ENCODE measurements at regions not wholly inside any gene's neighbourhood (a gene's known extent, or its start where the extent isn't known, plus 50 kb on each side); places are given as distances from the start of the nearest gene placed in this dataset.

GRCh38 chr9:78791779-78792178 is 494.9 kb downstream of the PSAT1 start:
- WGBS (ENCODE audit: insufficient coverage), result 100% methylated on average over 1 of the region's 2 CpGs
- ChIA-PET CTCF (no interaction called here), POLR2A (no interaction called here)

GRCh38 chr9:78792745-78793144 is 495.8 kb downstream of the PSAT1 start:
- WGBS (ENCODE audit: insufficient coverage), result 88% methylated on average over 2 of the region's 3 CpGs
- CTCF ChIA-PET, result no interaction called here
- Histone ChIP-seq H3K27ac (ENCODE audit: insufficient read depth in 1 of 2, low read depth in 1 of 2, low read length in 2 of 2, poor library complexity in 1 of 2, severe bottlenecking in 2 of 2) (no peak overlapping the region), H3K4me1 (ENCODE audit: control extremely low read depth in 1 of 4, control insufficient read depth in 4 of 4, insufficient read depth in 4 of 4, low read length in 3 of 4) (no peaks in the 10 kb centered on the region), H3K4me3 (ENCODE audit: control insufficient read depth in 1 of 7, extremely low read depth in 1 of 7, insufficient read depth in 4 of 7, low read depth in 2 of 7, low read length in 6 of 7) (no peak overlapping the region), H3K27me3 (replicated peaks in 2 of 5; ENCODE audit: control insufficient read depth in 4 of 5, insufficient read depth in 5 of 5, low read length in 4 of 5) (no peaks in the 10 kb centered on the region), H3K36me3 (ENCODE audit: control insufficient read depth in 4 of 4, insufficient read depth in 4 of 4, low read length in 3 of 4) (no peaks in the 10 kb centered on the region), H3K9me3 (ENCODE audit: control extremely low read depth in 1 of 5, control insufficient read depth in 4 of 5, insufficient read depth in 2 of 5, low read depth in 1 of 5, low read length in 4 of 5) (peaks cover 0 to 2% (median 0%) of the 10 kb centered on the region in 5 experiments)
- DNase-seq, result no peak
- POLR2A ChIA-PET, result no interaction called here

More at GRCh38 chr9:78791779-78792178, 494.9 kb downstream of the PSAT1 start:
- no peak for DNase-seq
- Histone ChIP-seq H3K36me3 (ENCODE audit: control insufficient read depth in 4 of 4, insufficient read depth in 4 of 4, low read length in 3 of 4) (no peaks in the 10 kb centered on the region), H3K27ac (ENCODE audit: insufficient read depth in 1 of 2, low read depth in 1 of 2, low read length in 2 of 2, poor library complexity in 1 of 2, severe bottlenecking in 2 of 2) (no peak overlapping the region), H3K9me3 (ENCODE audit: control extremely low read depth in 1 of 5, control insufficient read depth in 4 of 5, insufficient read depth in 2 of 5, low read depth in 1 of 5, low read length in 4 of 5) (peaks cover 0 to 2% (median 0%) of the 10 kb centered on the region in 5 experiments), H3K4me1 (ENCODE audit: control extremely low read depth in 1 of 4, control insufficient read depth in 4 of 4, insufficient read depth in 4 of 4, low read length in 3 of 4) (no peaks in the 10 kb centered on the region), H3K27me3 (replicated peaks in 2 of 5; ENCODE audit: control insufficient read depth in 4 of 5, insufficient read depth in 5 of 5, low read length in 4 of 5) (no peaks in the 10 kb centered on the region), H3K4me3 (ENCODE audit: control insufficient read depth in 1 of 7, extremely low read depth in 1 of 7, insufficient read depth in 4 of 7, low read depth in 2 of 7, low read length in 6 of 7) (no peak overlapping the region)

- ChIA-PET CTCF (no interaction called here), POLR2A (no interaction called here)
- DNase-seq, result no peak
- no peak overlapping the region for H3K4me3 ChIP-seq (ENCODE audit: control insufficient read depth in 1 of 7, extremely low read depth in 1 of 7, insufficient read depth in 4 of 7, low read depth in 2 of 7, low read length in 6 of 7)
- no CpG with 5 or more reads among the region's 2 CpGs for WGBS (ENCODE audit: insufficient coverage)
- H3K27me3 ChIP-seq (replicated peaks in 2 of 5; ENCODE audit: control insufficient read depth in 4 of 5, insufficient read depth in 5 of 5, low read length in 4 of 5), result no peaks in the 10 kb centered on the region
- H3K27ac ChIP-seq (ENCODE audit: insufficient read depth in 1 of 2, low read depth in 1 of 2, low read length in 2 of 2, poor library complexity in 1 of 2, severe bottlenecking in 2 of 2), result no peak overlapping the region
- no peaks in the 10 kb centered on the region for H3K9me3 ChIP-seq (ENCODE audit: control extremely low read depth in 1 of 5, control insufficient read depth in 4 of 5, insufficient read depth in 2 of 5, low read depth in 1 of 5, low read length in 4 of 5)
- no peaks in the 10 kb centered on the region for H3K4me1 ChIP-seq (ENCODE audit: control extremely low read depth in 1 of 4, control insufficient read depth in 4 of 4, insufficient read depth in 4 of 4, low read length in 3 of 4)
- no peaks in the 10 kb centered on the region for H3K36me3 ChIP-seq (ENCODE audit: control insufficient read depth in 4 of 4, insufficient read depth in 4 of 4, low read length in 3 of 4)
Observed at GRCh38 chr9:78805771-78806170, 508.8 kb downstream of the PSAT1 start.

- Histone ChIP-seq H3K4me1 (ENCODE audit: control extremely low read depth in 1 of 4, control insufficient read depth in 4 of 4, insufficient read depth in 4 of 4, low read length in 3 of 4) (no peaks in the 10 kb centered on the region), H3K4me3 (ENCODE audit: control insufficient read depth in 1 of 7, extremely low read depth in 1 of 7, insufficient read depth in 4 of 7, low read depth in 2 of 7, low read length in 6 of 7) (peak overlapping the region in 1 of 7 experiments; percentile 7), H3K27ac (ENCODE audit: insufficient read depth in 1 of 2, low read depth in 1 of 2, low read length in 2 of 2, poor library complexity in 1 of 2, severe bottlenecking in 2 of 2) (no peak overlapping the region), H3K9me3 (ENCODE audit: control extremely low read depth in 1 of 5, control insufficient read depth in 4 of 5, insufficient read depth in 2 of 5, low read depth in 1 of 5, low read length in 4 of 5) (no peaks in the 10 kb centered on the region), H3K27me3 (replicated peaks in 2 of 5; ENCODE audit: control insufficient read depth in 4 of 5, insufficient read depth in 5 of 5, low read length in 4 of 5) (no peaks in the 10 kb centered on the region), H3K36me3 (ENCODE audit: control insufficient read depth in 4 of 4, insufficient read depth in 4 of 4, low read length in 3 of 4) (no peaks in the 10 kb centered on the region)
- DNase-seq, result no peak
- POLR2A ChIA-PET, result no interaction called here
- CTCF ChIA-PET, result interaction anchor here (1.8 kb wide), 1 partner anchor 11 kb away, joined by 5 read pairs; no protein-coding TSS in a partner anchor
- WGBS (ENCODE audit: insufficient coverage), result 80% methylated on average over 1 of the region's 4 CpGs
Observed at GRCh38 chr9:78806492-78807160, 509.7 kb downstream of the PSAT1 start.

GRCh38 chr9:78807286-78807685 is 510.4 kb downstream of the PSAT1 start:
- Histone ChIP-seq H3K36me3 (ENCODE audit: control insufficient read depth in 4 of 4, insufficient read depth in 4 of 4, low read length in 3 of 4) (no peaks in the 10 kb centered on the region), H3K9me3 (ENCODE audit: control extremely low read depth in 1 of 5, control insufficient read depth in 4 of 5, insufficient read depth in 2 of 5, low read depth in 1 of 5, low read length in 4 of 5) (no peaks in the 10 kb centered on the region), H3K27ac (ENCODE audit: insufficient read depth in 1 of 2, low read depth in 1 of 2, low read length in 2 of 2, poor library complexity in 1 of 2, severe bottlenecking in 2 of 2) (no peak overlapping the region), H3K27me3 (replicated peaks in 2 of 5; ENCODE audit: control insufficient read depth in 4 of 5, insufficient read depth in 5 of 5, low read length in 4 of 5) (no peaks in the 10 kb centered on the region), H3K4me1 (ENCODE audit: control extremely low read depth in 1 of 4, control insufficient read depth in 4 of 4, insufficient read depth in 4 of 4, low read length in 3 of 4) (no peaks in the 10 kb centered on the region), H3K4me3 (ENCODE audit: control insufficient read depth in 1 of 7, extremely low read depth in 1 of 7, insufficient read depth in 4 of 7, low read depth in 2 of 7, low read length in 6 of 7) (no peak overlapping the region)
- 96% methylated on average over 3 of the region's 4 CpGs for WGBS (ENCODE audit: insufficient coverage)
- ChIA-PET POLR2A (no interaction called here), CTCF (interaction anchor here (1.8 kb wide), 1 partner anchor 11 kb away, joined by 5 read pairs; no protein-coding TSS in a partner anchor)
- no peak for DNase-seq

- no peak for DNase-seq
Observed at GRCh38 chr9:78808048-78808447, 511.1 kb downstream of the PSAT1 start.

GRCh38 chr9:78811622-78812276 is 514.8 kb downstream of the PSAT1 start:
- Histone ChIP-seq H3K9me3 (ENCODE audit: control extremely low read depth in 1 of 5, control insufficient read depth in 4 of 5, insufficient read depth in 2 of 5, low read depth in 1 of 5, low read length in 4 of 5) (no peaks in the 10 kb centered on the region), H3K27me3 (replicated peaks in 2 of 5; ENCODE audit: control insufficient read depth in 4 of 5, insufficient read depth in 5 of 5, low read length in 4 of 5) (no peaks in the 10 kb centered on the region), H3K36me3 (ENCODE audit: control insufficient read depth in 4 of 4, insufficient read depth in 4 of 4, low read length in 3 of 4) (no peaks in the 10 kb centered on the region), H3K4me1 (ENCODE audit: control extremely low read depth in 1 of 4, control insufficient read depth in 4 of 4, insufficient read depth in 4 of 4, low read length in 3 of 4) (no peaks in the 10 kb centered on the region), H3K4me3 (ENCODE audit: control insufficient read depth in 1 of 7, extremely low read depth in 1 of 7, insufficient read depth in 4 of 7, low read depth in 2 of 7, low read length in 6 of 7) (no peak overlapping the region), H3K27ac (ENCODE audit: insufficient read depth in 1 of 2, low read depth in 1 of 2, low read length in 2 of 2, poor library complexity in 1 of 2, severe bottlenecking in 2 of 2) (no peak overlapping the region)
- CTCF ChIA-PET, result no interaction called here
- DNase-seq, result no peak
- POLR2A ChIA-PET, result no interaction called here
- whole genome bisulfite sequencing (ENCODE audit: insufficient coverage), result 91% methylated on average over 10 of the region's 10 CpGs

More at GRCh38 chr9:78808048-78808447, 511.1 kb downstream of the PSAT1 start:
- no peaks in the 10 kb centered on the region for H3K27me3 ChIP-seq (replicated peaks in 2 of 5; ENCODE audit: control insufficient read depth in 4 of 5, insufficient read depth in 5 of 5, low read length in 4 of 5)
- CTCF ChIA-PET, result interaction anchor here (1.8 kb wide), 1 partner anchor 12 kb away, joined by 5 read pairs; no protein-coding TSS in a partner anchor
- H3K4me1 ChIP-seq (ENCODE audit: control extremely low read depth in 1 of 4, control insufficient read depth in 4 of 4, insufficient read depth in 4 of 4, low read length in 3 of 4), result no peaks in the 10 kb centered on the region
- no peaks in the 10 kb centered on the region for H3K36me3 ChIP-seq (ENCODE audit: control insufficient read depth in 4 of 4, insufficient read depth in 4 of 4, low read length in 3 of 4)
- WGBS (ENCODE audit: insufficient coverage), result 100% methylated on average over 3 of the region's 3 CpGs
- no peak overlapping the region for H3K27ac ChIP-seq (ENCODE audit: insufficient read depth in 1 of 2, low read depth in 1 of 2, low read length in 2 of 2, poor library complexity in 1 of 2, severe bottlenecking in 2 of 2)
- H3K9me3 ChIP-seq (ENCODE audit: control extremely low read depth in 1 of 5, control insufficient read depth in 4 of 5, insufficient read depth in 2 of 5, low read depth in 1 of 5, low read length in 4 of 5), result no peaks in the 10 kb centered on the region
- H3K4me3 ChIP-seq (ENCODE audit: control insufficient read depth in 1 of 7, extremely low read depth in 1 of 7, insufficient read depth in 4 of 7, low read depth in 2 of 7, low read length in 6 of 7), result no peak overlapping the region
- POLR2A ChIA-PET, result no interaction called here

Data from common myeloid progenitor, CD34-positive (primary cell).